H1 (cell line): ENCODE measurements at regions not wholly inside any gene's neighbourhood (a gene's known extent, or its start where the extent isn't known, plus 50 kb on each side); places are given as distances from the start of the nearest gene placed in this dataset.

Source experiments
- CHD2 ChIP-seq: IDR thresholded peaks from 2 replicates; pipeline ENCODE4 v1.6.1; 2012; ENCODE audit warnings: low read length, improper control_type of control experiment
- CTBP2 ChIP-seq: IDR thresholded peaks from 2 replicates; pipeline ENCODE4 v1.7.0; 2011; ENCODE audit warnings: borderline replicate concordance, mild to moderate bottlenecking, moderate library complexity, mixed read lengths, low read length; ENCODE audit not compliant: insufficient read depth, insufficient read length
- EGR1 ChIP-seq: IDR thresholded peaks from 2 replicates; pipeline ENCODE4 v1.6.1; 2011; ENCODE audit warnings: low read depth, low read length, borderline replicate concordance
- GTF2F1 ChIP-seq: IDR thresholded peaks from 2 replicates; pipeline ENCODE4 v1.6.1; 2012; ENCODE audit warnings: low read depth, low read length, improper control_type of control experiment, borderline replicate concordance
- MAFK ChIP-seq: IDR thresholded peaks from 2 replicates; pipeline ENCODE4 v1.6.1; 2012; ENCODE audit warnings: low read depth, mild to moderate bottlenecking, improper control_type of control experiment, low read length
- PHF8 ChIP-seq: fragments of 200-600 bp; sonication (generic); conservative IDR thresholded peaks from 2 replicates; pipeline ENCODE4 v1.7.1; 2012; ENCODE audit warnings: low read depth, mild to moderate bottlenecking, inconsistent platforms, low read length, moderate library complexity
- TAF7 ChIP-seq: optimal IDR thresholded peaks from 2 replicates; pipeline ENCODE3; 2011; ENCODE audit warnings: low read depth, mild to moderate bottlenecking, inconsistent platforms, low read length, moderate library complexity, borderline replicate concordance

GRCh38 chr2:149814049-149814448, 226.5 kb upstream of the MMADHC start (continued):
- no peak for TF ChIP-seq CTBP2
- no peak for TF ChIP-seq EGR1
- no peak for TF ChIP-seq PHF8
- TF ChIP-seq MAFK, result no peak
- TF ChIP-seq TAF7, result no peak
- no peak for TF ChIP-seq GTF2F1
- TF ChIP-seq CHD2, result no peak
- TF ChIP-seq, all 59 proteins: peak for 0
